ENCODE measurements at regions not wholly inside any gene's neighbourhood (a gene's known extent, or its start where the extent isn't known, plus 50 kb on each side); places are given as distances from the start of the nearest gene placed in this dataset.

- TF ChIP-seq CTCF (IDR thresholded peaks at IDR 0.05 in 2 of 3, conservative IDR thresholded peaks at IDR 0.05 in 1 of 3; ENCODE audit: borderline replicate concordance in 1 of 3, insufficient read depth in 1 of 3, low read depth in 2 of 3, low read length in 2 of 3) (no peak), POLR2A (IDR thresholded peaks at IDR 0.05; ENCODE audit: borderline replicate concordance, extremely low read depth, insufficient read depth, insufficient read length) (no peak), SP1 (IDR thresholded peaks at IDR 0.05; ENCODE audit: low read depth) (no peak), REST (IDR thresholded peaks at IDR 0.05; ENCODE audit: low read depth) (no peak), RAD21 (IDR thresholded peaks at IDR 0.05; ENCODE audit: low read depth) (no peak)
Measured at GRCh38 chr3:66567077-66567476, 66.3 kb upstream of the LRIG1 start.

Data from HCT116 (cell line).